ENCODE measurements at regions not wholly inside any gene's neighbourhood (a gene's known extent, or its start where the extent isn't known, plus 50 kb on each side); places are given as distances from the start of the nearest gene placed in this dataset.

GRCh38 chr7:19491371-19491770 lies 217.5 kb downstream of the POLR1F start:
- no peak for TF ChIP-seq CTCF (IDR thresholded peaks at IDR 0.05; ENCODE audit: borderline replicate concordance, extremely low read depth, low read length, poor library complexity, severe bottlenecking)
- no peak for TF ChIP-seq EZH2 (IDR thresholded peaks at IDR 0.05; ENCODE audit: borderline replicate concordance, low read depth, low read length, severe bottlenecking)
